Neural cell (in vitro differentiated cells): ENCODE measurements at regions not wholly inside any gene's neighbourhood (a gene's known extent, or its start where the extent isn't known, plus 50 kb on each side); places are given as distances from the start of the nearest gene placed in this dataset.

Experiments used
- H2AFZ ChIP-seq: fragments of 200-600, 300-800 bp; sonication (generic), shearing (Covaris generic); 2 replicates; pipeline ENCODE4 v1.6.0; 2014; ENCODE audit warnings: low read depth, mild to moderate bottlenecking, antibody characterized with exemption, low read length, moderate library complexity
- H3F3A ChIP-seq: fragments of 200-600 bp; shearing (Covaris generic); 2 replicates; pipeline ENCODE4 v1.6.1; 2016; ENCODE audit warnings: mild to moderate bottlenecking, moderate library complexity, mixed read lengths, antibody characterized with exemption, low read length; ENCODE audit not compliant: insufficient read depth, poor library complexity, severe bottlenecking
- H3K27ac ChIP-seq: fragments of 200-600, 300-800 bp; sonication (generic), shearing (Covaris generic); 2 replicates; pipeline ENCODE4 v1.5.1; 2014; ENCODE audit warnings: mild to moderate bottlenecking, low read length, moderate library complexity
- H3K27me3 ChIP-seq: fragments of 300-800, 200-600 bp; sonication (generic), shearing (Covaris generic); 2 replicates; pipeline ENCODE4 v1.6.0; 2014; ENCODE audit warnings: mild to moderate bottlenecking, low read depth, low read length, moderate library complexity; ENCODE audit not compliant: insufficient read depth
- H3K36me3 ChIP-seq: fragments of 300-800, 200-600 bp; sonication (generic), shearing (Covaris generic); 2 replicates; pipeline ENCODE4 v1.5.1; 2014; ENCODE audit warnings: mild to moderate bottlenecking, antibody characterized with exemption, low read length, moderate library complexity; ENCODE audit not compliant: insufficient read depth
- H3K4me2 ChIP-seq: fragments of 300-800, 200-600 bp; sonication (generic), shearing (Covaris generic); 2 replicates; pipeline ENCODE4 v1.6.0; 2014; ENCODE audit warnings: mild to moderate bottlenecking, low read length
- H3K4me3 ChIP-seq: fragments of 300-800, 200-600 bp; sonication (generic), shearing (Covaris generic); 2 replicates; pipeline ENCODE4 v1.5.1; 2014; ENCODE audit warnings: mild to moderate bottlenecking, low read length, moderate library complexity
- H3K79me2 ChIP-seq: fragments of 200-600 bp; shearing (Covaris generic); replicated peaks from 2 replicates; pipeline ENCODE4 v1.6.0; 2014; ENCODE audit warnings: mild to moderate bottlenecking, low read length, moderate library complexity; ENCODE audit not compliant: insufficient read depth
- H3K9ac ChIP-seq: fragments of 300-800, 200-600 bp; sonication (generic), shearing (Covaris generic); 2 replicates; pipeline ENCODE4 v1.6.1; 2016; ENCODE audit warnings: mild to moderate bottlenecking, low read length, mixed read lengths
- H3K9me2 ChIP-seq: fragments of 200-600 bp; shearing (Covaris generic); 2 replicates; pipeline ENCODE4 v1.6.1; 2016; ENCODE audit warnings: mild to moderate bottlenecking, low read length, mixed read lengths; ENCODE audit not compliant: insufficient read depth
- H3K9me3 ChIP-seq: fragments of 200-600, 300-800 bp; sonication (generic), shearing (Covaris generic); 2 replicates; pipeline ENCODE4 v1.6.1; 2016; ENCODE audit warnings: mild to moderate bottlenecking, mixed run types, low read length, moderate library complexity, mixed read lengths
- H4K20me1 ChIP-seq: fragments of 200-600 bp; shearing (Covaris generic); 2 replicates; pipeline ENCODE4 v1.6.1; 2016; ENCODE audit warnings: mild to moderate bottlenecking, mixed run types; ENCODE audit not compliant: insufficient read depth
- CTCF ChIP-seq: fragments of 450-650 bp; IDR thresholded peaks from 2 replicates; pipeline ENCODE4 v1.5.1; 2014; ENCODE audit warnings: antibody characterized with exemption, mild to moderate bottlenecking, moderate library complexity; ENCODE audit not compliant: poor library complexity, severe bottlenecking
- EP300 ChIP-seq: fragments of 450-650 bp; conservative IDR thresholded peaks from 2 replicates; pipeline ENCODE4 v1.6.1; 2014; ENCODE audit warnings: antibody characterized with exemption, mild to moderate bottlenecking, moderate library complexity; ENCODE audit not compliant: poor library complexity, severe bottlenecking
- EZH2 ChIP-seq: fragments of 200-600, 300-800 bp; shearing (Covaris generic), sonication (generic); IDR thresholded peaks from 2 replicates; pipeline ENCODE4 v1.6.1; 2014; ENCODE audit warnings: antibody characterized with exemption, low read length, borderline replicate concordance, mild to moderate bottlenecking; ENCODE audit not compliant: insufficient read depth, poor library complexity, severe bottlenecking
- MXI1 ChIP-seq: fragments of 450-650 bp; conservative IDR thresholded peaks from 2 replicates; pipeline ENCODE4 v1.6.1; 2014; ENCODE audit warnings: antibody characterized with exemption, mild to moderate bottlenecking; ENCODE audit not compliant: poor library complexity, severe bottlenecking
- POLR2AphosphoS5 ChIP-seq: IDR thresholded peaks from 2 replicates; pipeline ENCODE4 v1.6.1; 2012
- RAD21 ChIP-seq: fragments of 450-650 bp; conservative IDR thresholded peaks from 2 replicates; pipeline ENCODE4 v1.6.1; 2014; ENCODE audit warnings: antibody characterized with exemption, mild to moderate bottlenecking, moderate library complexity
- SMC3 ChIP-seq: fragments of 450-650 bp; conservative IDR thresholded peaks from 2 replicates; pipeline ENCODE4 v1.6.1; 2014; ENCODE audit warnings: antibody characterized with exemption, mild to moderate bottlenecking, moderate library complexity; ENCODE audit not compliant: poor library complexity
- TAF1 ChIP-seq: IDR thresholded peaks from 2 replicates; pipeline ENCODE4 v1.6.1; 2012; ENCODE audit warnings: low read depth
- TF ChIP-seq, protein P1 (sequence below): IDR thresholded peaks from 2 replicates; pipeline ENCODE4 v1.6.1; 2012; ENCODE audit warnings: borderline replicate concordance

- Histone ChIP-seq H2AFZ (no peak overlapping the region), H3K4me3 (no peak overlapping the region), H3K4me2 (peak overlapping the region; percentile 32), H3K27me3 (no peaks in the 10 kb centered on the region), H3K79me2 (no peaks in the 10 kb centered on the region), H3F3A (no peaks in the 10 kb centered on the region), H3K9me3 (no peaks in the 10 kb centered on the region), H3K9ac (no peak overlapping the region), H3K27ac (peak overlapping the region; percentile 27), H4K20me1 (no peaks in the 10 kb centered on the region), H3K9me2 (no peaks in the 10 kb centered on the region), H3K36me3 (no peaks in the 10 kb centered on the region)
- TF ChIP-seq RAD21 (no peak), EP300 (peak; percentile 54), MXI1 (no peak), TAF1 (no peak), POLR2AphosphoS5 (peak; percentile 24), EZH2 (no peak), SMC3 (no peak), CTCF (no peak)
- TF ChIP-seq, protein P1, sequence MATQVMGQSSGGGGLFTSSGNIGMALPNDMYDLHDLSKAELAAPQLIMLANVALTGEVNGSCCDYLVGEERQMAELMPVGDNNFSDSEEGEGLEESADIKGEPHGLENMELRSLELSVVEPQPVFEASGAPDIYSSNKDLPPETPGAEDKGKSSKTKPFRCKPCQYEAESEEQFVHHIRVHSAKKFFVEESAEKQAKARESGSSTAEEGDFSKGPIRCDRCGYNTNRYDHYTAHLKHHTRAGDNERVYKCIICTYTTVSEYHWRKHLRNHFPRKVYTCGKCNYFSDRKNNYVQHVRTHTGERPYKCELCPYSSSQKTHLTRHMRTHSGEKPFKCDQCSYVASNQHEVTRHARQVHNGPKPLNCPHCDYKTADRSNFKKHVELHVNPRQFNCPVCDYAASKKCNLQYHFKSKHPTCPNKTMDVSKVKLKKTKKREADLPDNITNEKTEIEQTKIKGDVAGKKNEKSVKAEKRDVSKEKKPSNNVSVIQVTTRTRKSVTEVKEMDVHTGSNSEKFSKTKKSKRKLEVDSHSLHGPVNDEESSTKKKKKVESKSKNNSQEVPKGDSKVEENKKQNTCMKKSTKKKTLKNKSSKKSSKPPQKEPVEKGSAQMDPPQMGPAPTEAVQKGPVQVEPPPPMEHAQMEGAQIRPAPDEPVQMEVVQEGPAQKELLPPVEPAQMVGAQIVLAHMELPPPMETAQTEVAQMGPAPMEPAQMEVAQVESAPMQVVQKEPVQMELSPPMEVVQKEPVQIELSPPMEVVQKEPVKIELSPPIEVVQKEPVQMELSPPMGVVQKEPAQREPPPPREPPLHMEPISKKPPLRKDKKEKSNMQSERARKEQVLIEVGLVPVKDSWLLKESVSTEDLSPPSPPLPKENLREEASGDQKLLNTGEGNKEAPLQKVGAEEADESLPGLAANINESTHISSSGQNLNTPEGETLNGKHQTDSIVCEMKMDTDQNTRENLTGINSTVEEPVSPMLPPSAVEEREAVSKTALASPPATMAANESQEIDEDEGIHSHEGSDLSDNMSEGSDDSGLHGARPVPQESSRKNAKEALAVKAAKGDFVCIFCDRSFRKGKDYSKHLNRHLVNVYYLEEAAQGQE: peak; percentile 13
These were observed 326.1 kb downstream of the PLK2 start for GRCh38 chr5:58133631-58134296.

DNA sequence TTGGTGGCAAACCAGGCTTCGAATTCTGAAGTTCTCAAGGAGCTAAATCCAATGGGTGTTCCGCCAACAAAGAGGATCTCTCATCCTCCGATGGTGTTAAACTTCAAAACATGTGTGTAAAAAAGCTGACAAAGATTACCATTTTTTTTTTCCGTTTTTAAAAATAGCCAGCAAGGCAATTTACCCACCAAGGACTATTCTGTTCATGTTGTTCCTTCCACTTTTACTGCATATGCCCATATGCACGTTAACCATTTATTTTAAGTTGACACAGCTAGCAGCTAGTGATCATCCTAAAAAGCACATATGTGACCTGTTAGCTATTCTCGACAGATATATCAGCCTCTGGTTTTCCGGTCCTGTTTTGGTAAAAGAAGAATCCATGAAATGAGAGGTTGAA, 326.7 kb downstream of the PLK2 start:
- Histone ChIP-seq H3K79me2 (no peaks in the 10 kb centered on the region), H3K36me3 (no peaks in the 10 kb centered on the region), H3K9ac (no peak overlapping the region), H3K27me3 (no peaks in the 10 kb centered on the region), H3K4me2 (no peak overlapping the region), H3K9me3 (no peaks in the 10 kb centered on the region), H3F3A (no peaks in the 10 kb centered on the region), H3K27ac (peak overlapping the region; percentile 27), H2AFZ (no peak overlapping the region), H3K4me3 (no peak overlapping the region), H3K9me2 (no peaks in the 10 kb centered on the region), H4K20me1 (no peaks in the 10 kb centered on the region)
- TF ChIP-seq CTCF (no peak), MXI1 (no peak), POLR2AphosphoS5 (no peak), RAD21 (no peak), EZH2 (no peak), TAF1 (no peak)
- TF ChIP-seq, protein P1: peak; percentile 3
